H1 (cell line): ENCODE measurements at regions not wholly inside any gene's neighbourhood (a gene's known extent, or its start where the extent isn't known, plus 50 kb on each side); places are given as distances from the start of the nearest gene placed in this dataset.

Source experiments
- CTCF ChIA-PET: fragments of 300-600 bp; sonication (Branson Sonifier 250); formaldehyde crosslinking; loops from one replicate; lab custom pipeline; 2021; ENCODE audit not compliant: partially characterized antibody; lab: Charles Lee
- POLR2A ChIA-PET: fragments of 300-600 bp; sonication (Branson Sonifier 250); formaldehyde crosslinking; loops from one replicate; lab custom pipeline; 2021; ENCODE audit warnings: inconsistent platforms; ENCODE audit not compliant: partially characterized antibody; lab: Charles Lee
- DNase-seq, 2 experiments: peaks; one replicate each; pipeline versions ENCODE4 v3.0.0 to v3.0.0-alpha.2; 2010 to 2022; ENCODE audit warnings: low spot score in 2 of 2, low read depth in 1 of 2, mixed read lengths in 1 of 2
- FAIRE-seq: peaks from 2 replicates; lab custom pipeline; 2011; peaks lifted over from hg19 to GRCh38; lab: Jason Lieb, UNC
- H2AFZ ChIP-seq: 2 replicates; pipeline ENCODE4 v1.8.1; 2012; ENCODE audit warnings: low read length, inconsistent platforms
- H2AK5ac ChIP-seq: 2 replicates; pipeline ENCODE4 v1.6.1; 2013; ENCODE audit warnings: low read depth, low read length
- H2BK120ac ChIP-seq: replicated peaks from 2 replicates; pipeline ENCODE3; 2013; ENCODE audit warnings: low read depth, low read length, inconsistent platforms
- H2BK12ac ChIP-seq: 2 replicates; pipeline ENCODE4 v1.6.1; 2013; ENCODE audit warnings: low read depth, low read length
- H2BK15ac ChIP-seq: 2 replicates; pipeline ENCODE4 v1.6.1; 2013; ENCODE audit warnings: low read length
- H2BK20ac ChIP-seq: 2 replicates; pipeline ENCODE4 v1.6.1; 2013; ENCODE audit warnings: low read length
- H2BK5ac ChIP-seq: 2 replicates; pipeline ENCODE4 v1.6.1; 2013; ENCODE audit warnings: low read depth, low read length
- H3K14ac ChIP-seq: 2 replicates; pipeline ENCODE4 v1.6.1; 2013; ENCODE audit warnings: inconsistent platforms; ENCODE audit not compliant: insufficient read length
- H3K18ac ChIP-seq: 2 replicates; pipeline ENCODE4 v1.6.1; 2013; ENCODE audit warnings: low read length; ENCODE audit errors: extremely low read depth
- H3K23ac ChIP-seq: 2 replicates; pipeline ENCODE4 v1.6.1; 2013; ENCODE audit warnings: inconsistent platforms; ENCODE audit not compliant: insufficient read length
- H3K23me2 ChIP-seq: 2 replicates; pipeline ENCODE4 v1.6.1; 2013; ENCODE audit warnings: low read depth, low read length
- H3K27ac ChIP-seq: 2 replicates; pipeline ENCODE4 v1.6.1; 2011; ENCODE audit warnings: low read depth, low read length, inconsistent platforms
- H3K27me3 ChIP-seq, 4 experiments: replicated peaks in 1 of 4; 1 replicate in 1 of 4; 2 replicates in 3 of 4; pipeline versions ENCODE4 v1.6.1 to v1.8.1; 2011 to 2013; ENCODE audit warnings: low read length in 3 of 4, mild to moderate bottlenecking in 3 of 4, inconsistent platforms in 2 of 4, mixed read lengths in 2 of 4, moderate library complexity in 1 of 4; ENCODE audit not compliant: control insufficient read depth in 3 of 4, insufficient read depth in 3 of 4; ENCODE audit errors: extremely low read depth in 1 of 4
- H3K36me3 ChIP-seq, 4 experiments: 2 replicates each; pipeline versions ENCODE4 v1.6.1 to v1.8.1; 2011 to 2013; ENCODE audit warnings: mild to moderate bottlenecking in 4 of 4, low read length in 3 of 4, moderate library complexity in 2 of 4, control low read depth in 1 of 4, inconsistent platforms in 1 of 4; ENCODE audit not compliant: insufficient read depth in 4 of 4, control insufficient read depth in 2 of 4
- H3K4ac ChIP-seq: replicated peaks from 2 replicates; pipeline ENCODE3; 2013; ENCODE audit warnings: low read length, low read depth, mixed read lengths, inconsistent platforms; ENCODE audit not compliant: insufficient read length
- H3K4me1 ChIP-seq, 4 experiments: replicated peaks in 1 of 4; 1 replicate in 1 of 4; 2 replicates in 3 of 4; pipeline versions ENCODE4 v1.6.1 to v1.8.1; 2011 to 2013; ENCODE audit warnings: low read length in 3 of 4, inconsistent platforms in 2 of 4, mixed read lengths in 1 of 4; ENCODE audit not compliant: insufficient read depth in 4 of 4, control insufficient read depth in 3 of 4
- H3K4me2 ChIP-seq, 2 experiments: 2 replicates each; pipeline versions ENCODE4 v1.6.1 to v1.8.1; 2011 to 2013; ENCODE audit warnings: low read depth in 2 of 2, low read length in 2 of 2, control low read depth in 1 of 2, inconsistent platforms in 1 of 2, mild to moderate bottlenecking in 1 of 2; ENCODE audit not compliant: insufficient read depth in 1 of 2
- H3K4me3 ChIP-seq, 4 experiments: fragments of 200-600, 300-600 bp in 1 of 4; sonication (generic), shearing (Covaris generic), sonication (Bioruptor Twin) in 1 of 4; 2 replicates each; pipeline versions ENCODE4 v1.5.1 to v1.8.1; 2011 to 2016; ENCODE audit warnings: low read length in 4 of 4, low read depth in 3 of 4, control low read depth in 2 of 4, inconsistent platforms in 2 of 4, mild to moderate bottlenecking in 2 of 4, mixed read lengths in 1 of 4, moderate library complexity in 1 of 4; ENCODE audit not compliant: insufficient read depth in 2 of 4; ENCODE audit errors: extremely low read depth in 1 of 4
- H3K56ac ChIP-seq: replicated peaks from 2 replicates; pipeline ENCODE3; 2013; ENCODE audit warnings: low read depth, mild to moderate bottlenecking, mixed read lengths, low read length, inconsistent platforms; ENCODE audit not compliant: insufficient read length
- H3K79me1 ChIP-seq: 2 replicates; pipeline ENCODE4 v1.6.1; 2013; ENCODE audit warnings: low read depth, low read length, control low read depth
- H3K79me2 ChIP-seq, 2 experiments: 2 replicates each; pipeline versions ENCODE4 v1.6.1 to v1.8.1; 2012 to 2013; ENCODE audit warnings: low read length in 2 of 2, mild to moderate bottlenecking in 2 of 2, inconsistent platforms in 1 of 2; ENCODE audit not compliant: insufficient read depth in 2 of 2, control insufficient read depth in 1 of 2
- H3K9ac ChIP-seq, 4 experiments: replicated peaks in 1 of 4; 1 replicate in 1 of 4; 2 replicates in 3 of 4; pipeline versions ENCODE4 v1.6.1 to v1.8.1; 2011 to 2013; ENCODE audit warnings: low read depth in 3 of 4, low read length in 3 of 4, control low read depth in 2 of 4, mild to moderate bottlenecking in 2 of 4, moderate library complexity in 2 of 4, inconsistent platforms in 1 of 4; ENCODE audit errors: extremely low read depth in 1 of 4
- H3K9me3 ChIP-seq, 2 experiments: 2 replicates each; pipeline versions ENCODE4 v1.6.1 to v1.8.1; 2012 to 2013; ENCODE audit warnings: mild to moderate bottlenecking in 2 of 2, moderate library complexity in 2 of 2, control low read depth in 1 of 2, inconsistent platforms in 1 of 2, low read depth in 1 of 2, low read length in 1 of 2, mixed read lengths in 1 of 2; ENCODE audit not compliant: insufficient read depth in 2 of 2
- H4K20me1 ChIP-seq, 2 experiments: replicated peaks in 1 of 2; 2 replicates each; pipeline versions ENCODE3 to v1.8.1; 2011 to 2013; ENCODE audit warnings: inconsistent platforms in 2 of 2, low read length in 2 of 2, mild to moderate bottlenecking in 1 of 2; ENCODE audit not compliant: insufficient read depth in 2 of 2, control insufficient read depth in 1 of 2
- H4K5ac ChIP-seq: 2 replicates; pipeline ENCODE4 v1.6.1; 2013; ENCODE audit warnings: low read length, low read depth, mixed read lengths, inconsistent platforms; ENCODE audit not compliant: insufficient read length
- H4K8ac ChIP-seq: 2 replicates; pipeline ENCODE4 v1.8.0; 2013; ENCODE audit warnings: mild to moderate bottlenecking, moderate library complexity, low read length, inconsistent platforms; ENCODE audit not compliant: insufficient read depth; ENCODE audit errors: extremely low read depth
- H4K91ac ChIP-seq: replicated peaks from 2 replicates; pipeline ENCODE3; 2013; ENCODE audit warnings: low read length, mixed read lengths, inconsistent platforms; ENCODE audit not compliant: insufficient read length
- EP300 ChIP-seq, 2 experiments: IDR thresholded peaks; 1 replicate in 1 of 2; 2 replicates in 1 of 2; pipeline ENCODE4 v1.6.1; 2011 to 2012; ENCODE audit warnings: low read depth in 2 of 2, low read length in 2 of 2, mild to moderate bottlenecking in 2 of 2, borderline replicate concordance in 1 of 2, inconsistent platforms in 1 of 2, moderate library complexity in 1 of 2
- RAD21 ChIP-seq, 2 experiments: IDR thresholded peaks in 1 of 2; conservative IDR thresholded peaks in 1 of 2; 2 replicates each; pipeline ENCODE4 v1.6.1; 2011; ENCODE audit warnings: low read depth in 2 of 2, low read length in 2 of 2, improper control_type of control experiment in 1 of 2, inconsistent platforms in 1 of 2, mild to moderate bottlenecking in 1 of 2, moderate library complexity in 1 of 2
- SAP30 ChIP-seq: fragments of 300-600 bp; sonication (generic); IDR thresholded peaks from 2 replicates; pipeline ENCODE4 v1.7.1; 2012; ENCODE audit warnings: low read length, moderate library complexity, mild to moderate bottlenecking, inconsistent platforms; ENCODE audit not compliant: insufficient read depth, insufficient replicate concordance
- WGBS, 2 experiments: shearing (Covaris generic) in 1 of 2; methylation state at CpG; one replicate each; pipeline versions ENCODE4 v1.1.6 to v1.1.7; 2013 to 2015; ENCODE audit warnings: low lambda C conversion rate in 2 of 2, mixed read lengths in 2 of 2, inconsistent platforms in 1 of 2, low coverage in 1 of 2, missing lambda C conversion rate in 1 of 2; ENCODE audit not compliant: insufficient replicate concordance in 2 of 2, insufficient coverage in 1 of 2, insufficient read length in 1 of 2; ENCODE audit errors: extremely low coverage in 1 of 2, missing lambda C conversion rate in 1 of 2; 5-methylcytosine and 5-hydroxymethylcytosine counted together

DNA sequence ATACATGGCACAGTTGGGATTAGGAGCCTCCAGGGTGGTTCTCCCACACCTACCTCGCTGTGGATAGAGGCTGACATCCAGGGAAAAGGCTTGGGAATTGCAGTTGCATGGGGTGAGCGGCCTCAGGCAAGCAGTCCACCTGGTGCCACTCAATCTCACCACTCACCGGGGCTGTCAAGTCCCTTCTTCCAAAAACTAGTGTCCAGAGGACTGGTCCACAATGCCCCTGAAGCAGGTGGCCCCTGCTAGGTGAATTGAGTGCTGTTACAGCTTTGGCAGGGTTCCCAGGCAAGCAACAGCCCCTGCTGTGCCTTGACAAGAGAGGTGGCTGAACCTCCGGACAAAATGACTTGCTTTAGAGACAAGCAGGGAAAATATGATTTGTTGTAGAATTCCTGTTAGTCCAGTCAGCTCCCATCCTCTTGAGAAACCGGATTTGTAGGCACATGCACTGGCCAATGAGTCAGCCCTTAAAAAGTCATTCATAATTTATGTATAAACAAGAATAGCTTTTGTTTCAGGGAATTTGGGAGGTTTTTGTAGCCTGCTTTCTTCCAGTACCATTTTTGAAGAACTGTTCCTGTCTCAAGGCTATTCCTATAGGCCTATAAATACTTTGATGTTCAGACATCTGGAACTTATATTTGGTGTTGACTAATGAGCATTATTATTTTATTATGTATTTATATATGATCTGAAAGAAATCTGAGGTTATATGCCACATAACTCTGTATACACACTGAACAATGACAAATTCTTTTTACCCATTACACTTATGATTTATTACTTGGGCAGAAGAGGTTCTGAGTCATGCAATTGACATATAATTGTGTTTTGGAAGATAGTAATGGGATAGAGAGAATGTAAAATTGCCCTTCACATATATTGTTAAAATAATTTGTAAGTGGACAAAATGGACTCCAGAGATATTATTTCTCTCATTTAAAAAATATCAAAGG lies 411.1 kb downstream of the ACTL7B start:
- DNase-seq (no peak), FAIRE-seq (no peak)
- H3K4me3 ChIP-seq: no peak overlapping the region
- no peaks in the 10 kb centered on the region for H3K27me3 ChIP-seq
- no peak overlapping the region for H3K27ac ChIP-seq
- ChIA-PET CTCF (interaction anchor here (0.6 to 1.6 kb wide), 5 partner anchors 9 to 162 kb away, joined by 3 to 9 read pairs (median 3); no protein-coding TSS in a partner anchor), POLR2A (no interaction called here)
- H3K9ac ChIP-seq: no peak overlapping the region
- H3K23me2 ChIP-seq: no peaks in the 10 kb centered on the region
- H2BK5ac ChIP-seq: no peak overlapping the region
- H3K79me1 ChIP-seq: no peaks in the 10 kb centered on the region
- no peak overlapping the region for H3K14ac ChIP-seq
- no peak overlapping the region for H3K56ac ChIP-seq
- no peak overlapping the region for H4K91ac ChIP-seq
- no peaks in the 10 kb centered on the region for H3K9me3 ChIP-seq
- H3K18ac ChIP-seq: no peak overlapping the region
- no peak overlapping the region for H4K5ac ChIP-seq
- no peak overlapping the region for H2BK120ac ChIP-seq
- H3K4me1 ChIP-seq: no peaks in the 10 kb centered on the region
- H3K4ac ChIP-seq: no peak overlapping the region
- H2AFZ ChIP-seq: no peak overlapping the region
- no peak overlapping the region for H3K4me2 ChIP-seq
- no peak overlapping the region for H2BK15ac ChIP-seq
- no peaks in the 10 kb centered on the region for H3K36me3 ChIP-seq
- no peak overlapping the region for H2BK20ac ChIP-seq
- H2BK12ac ChIP-seq: no peak overlapping the region
- H4K20me1 ChIP-seq: no peaks in the 10 kb centered on the region
- 90% methylated on average over 5 of the region's 5 CpGs; no CpG with 5 or more reads in 1 of the 2 experiments for WGBS, 2 experiments
- no peak overlapping the region for H4K8ac ChIP-seq
- H3K79me2 ChIP-seq: no peaks in the 10 kb centered on the region
- no peak overlapping the region for H2AK5ac ChIP-seq
- H3K23ac ChIP-seq: no peak overlapping the region
- peak in 1 of 2 experiments; percentile 32; a peak in 2 of 4 replicates for TF ChIP-seq RAD21 (IDR thresholded peaks at IDR 0.05 in 1 of 2, conservative IDR thresholded peaks at IDR 0.05 in 1 of 2; ENCODE audit: low read depth in 2 of 2, low read length in 2 of 2)
- no peak for TF ChIP-seq SAP30
- no peak for TF ChIP-seq EP300 (IDR thresholded peaks at IDR 0.05; ENCODE audit: borderline replicate concordance in 1 of 2, low read depth in 2 of 2, low read length in 2 of 2)
